K562 (cell line): ENCODE measurements at regions not wholly inside any gene's neighbourhood (a gene's known extent, or its start where the extent isn't known, plus 50 kb on each side); places are given as distances from the start of the nearest gene placed in this dataset.

ENCODE experiments used
- ATAC-seq: fragments of 200-7000 bp; cut with Tn5 transposase; 3 replicates; pipeline ENCODE4 v1.9.1; 2020; ENCODE audit warnings: moderate library complexity
- BruUV-seq: library from RNA; stranded (reverse); fragments of 400-500 nt; replicated peaks from 2 replicates; lab custom pipeline; 2021; lab: Mats Ljungman, UMichigan
- CTCF ChIA-PET: fragments of 300-600 bp; formaldehyde crosslinking; extraction: SDS; loops from one replicate; lab custom pipeline; 2021; ENCODE audit warnings: low intra/inter-chr PET ratio; lab: Yijun Ruan, JAX
- POLR2A ChIA-PET: fragments of 300-600, 350-650 bp; sonication (Branson Sonifier 250); formaldehyde crosslinking; extraction: SDS; loops from one replicate; lab custom pipeline; 2021; ENCODE audit warnings: antibody characterized with exemption, inconsistent platforms; lab: Yijun Ruan, JAX
- DNase-seq, 4 experiments: peaks; one replicate each; pipeline versions ENCODE4 v3.0.0 to v3.0.0-alpha.2; 2011 to 2018; ENCODE audit warnings: low spot score in 3 of 4, mixed read lengths in 3 of 4; ENCODE audit errors: extremely low read depth in 1 of 4
- FAIRE-seq: peaks from 2 replicates; lab custom pipeline; 2011; peaks lifted over from hg19 to GRCh38; lab: Jason Lieb, UNC
- H2AFZ ChIP-seq: 2 replicates; pipeline ENCODE4 v1.6.0; 2011; ENCODE audit warnings: low read depth, low read length, control low read depth, inconsistent platforms
- H3K27ac ChIP-seq: fragments of 200-600 bp; 3 replicates; pipeline ENCODE4 v1.8.0; 2011; ENCODE audit warnings: low read depth, mild to moderate bottlenecking, control low read depth, inconsistent platforms, low read length, moderate library complexity, mixed read lengths; ENCODE audit errors: extremely low read depth
- H3K27me3 ChIP-seq, 2 experiments: fragments of 300-600 bp in 1 of 2; 2 replicates in 1 of 2; 3 replicates in 1 of 2; pipeline versions ENCODE4 v1.6.0 to v1.8.0; 2011; ENCODE audit warnings: inconsistent platforms in 2 of 2, low read length in 2 of 2, mild to moderate bottlenecking in 1 of 2, mixed read lengths in 1 of 2, moderate library complexity in 1 of 2; ENCODE audit not compliant: control insufficient read depth in 2 of 2, insufficient read depth in 2 of 2
- H3K36me3 ChIP-seq: fragments of 300-600 bp; 3 replicates; pipeline ENCODE4 v1.8.0; 2011; ENCODE audit warnings: mild to moderate bottlenecking, low read length, inconsistent platforms; ENCODE audit not compliant: control insufficient read depth, insufficient read depth
- H3K4me1 ChIP-seq, 2 experiments: fragments of 200-600 bp in 1 of 2; replicated peaks in 1 of 2; 2 replicates in 1 of 2; 3 replicates in 1 of 2; pipeline versions ENCODE4 v1.5.1 to v1.8.0; 2011; ENCODE audit warnings: inconsistent platforms in 2 of 2, low read length in 2 of 2, mild to moderate bottlenecking in 1 of 2, mixed read lengths in 1 of 2, moderate library complexity in 1 of 2; ENCODE audit not compliant: control insufficient read depth in 2 of 2, insufficient read depth in 2 of 2
- H3K4me2 ChIP-seq: 2 replicates; pipeline ENCODE4 v1.6.1; 2011; ENCODE audit warnings: low read length, control low read depth, inconsistent platforms, mixed read lengths; ENCODE audit not compliant: insufficient read depth
- H3K4me3 ChIP-seq: fragments of 200-600 bp; sonication (generic), shearing (Covaris generic); 2 replicates; pipeline ENCODE4 v1.5.1; 2016; ENCODE audit warnings: control low read depth, inconsistent platforms
- H3K79me2 ChIP-seq: fragments of 200-600 bp; 3 replicates; pipeline ENCODE4 v1.8.0; 2011; ENCODE audit warnings: low read length, inconsistent platforms; ENCODE audit not compliant: control insufficient read depth, insufficient read depth
- H3K9ac ChIP-seq, 2 experiments: 2 replicates each; pipeline versions ENCODE4 v1.6.0 to v1.6.1; 2011; ENCODE audit warnings: low read depth in 2 of 2, low read length in 2 of 2, control low read depth in 1 of 2, inconsistent platforms in 1 of 2, mild to moderate bottlenecking in 1 of 2, mixed read lengths in 1 of 2; ENCODE audit not compliant: insufficient read depth in 1 of 2
- H3K9me1 ChIP-seq: one replicate; pipeline ENCODE4 v1.6.0; 2011; ENCODE audit warnings: inconsistent platforms, mild to moderate bottlenecking, low read length, moderate library complexity; ENCODE audit not compliant: control insufficient read depth, insufficient read depth
- H3K9me3 ChIP-seq: replicated peaks from 2 replicates; pipeline ENCODE4 v1.5.1; 2011; ENCODE audit warnings: low read depth, low read length, inconsistent platforms; ENCODE audit not compliant: control insufficient read depth, insufficient read depth
- H4K20me1 ChIP-seq: replicated peaks from 2 replicates; pipeline ENCODE4 v1.6.1; 2011; ENCODE audit warnings: low read length, inconsistent platforms, mixed read lengths; ENCODE audit not compliant: control insufficient read depth, insufficient read depth
- BRD4 ChIP-seq: fragments of 200-600 bp; sonication (generic); IDR thresholded peaks from 2 replicates; pipeline ENCODE4 v1.6.1; 2017; ENCODE audit warnings: inconsistent platforms
- CC2D1A ChIP-seq: fragments of 450-650 bp; IDR thresholded peaks from 2 replicates; pipeline ENCODE4 v1.6.1; 2017; ENCODE audit warnings: mild to moderate bottlenecking
- EZH2 ChIP-seq: IDR thresholded peaks from 2 replicates; pipeline ENCODE4 v1.6.1; 2012; ENCODE audit warnings: low read depth, mild to moderate bottlenecking, inconsistent platforms, low read length, borderline replicate concordance
- HNRNPUL1 ChIP-seq: fragments of 200-400 bp; formaldehyde crosslinking; IDR thresholded peaks from 2 replicates; pipeline ENCODE4 v1.6.1; 2017; ENCODE audit warnings: low read length
- KLF6 ChIP-seq: fragments of 250-450 bp; sonication (Bioruptor Pico); IDR thresholded peaks from 2 replicates; pipeline ENCODE4 v1.4.0; 2020; ENCODE audit warnings: mild to moderate bottlenecking, moderate library complexity, borderline replicate concordance
- MTF1 ChIP-seq: fragments of 250-450 bp; sonication (Bioruptor Pico); IDR thresholded peaks from 2 replicates; pipeline ENCODE4 v1.9.0; 2021; ENCODE audit warnings: moderate library complexity, mild to moderate bottlenecking, inconsistent platforms, borderline replicate concordance
- ZKSCAN3 ChIP-seq: fragments of 250-450 bp; sonication (Bioruptor Pico); IDR thresholded peaks from 2 replicates; pipeline ENCODE4 v1.4.0; 2020
- ZNF165 ChIP-seq: fragments of 250-450 bp; sonication (Bioruptor Pico); IDR thresholded peaks from 2 replicates; pipeline ENCODE4 v1.4.0; 2020; ENCODE audit warnings: borderline replicate concordance
- WGBS: fragments of 100-300 bp; shearing (Covaris generic); methylation state at CpG from one replicate; pipeline ENCODE4 v1.1.6; 2016; ENCODE audit warnings: low coverage, mixed read lengths; ENCODE audit not compliant: insufficient coverage; ENCODE audit errors: missing lambda C conversion rate; 5-methylcytosine and 5-hydroxymethylcytosine counted together
- in situ Hi-C: fragments of 300-500 bp; cut with MboI; formaldehyde crosslinking; loops from 4 replicates; pipeline ENCODE4 v1.15.0; 2018; ENCODE audit warnings: inconsistent platforms, mixed read lengths
- intact Hi-C: fragments of 100-400 bp; cut with micrococcal nuclease; formaldehyde crosslinking; loops from 2 replicates; pipeline ENCODE4 v1.14.2; 2022
- TF ChIP-seq, protein P1 (sequence below): fragments of 150-350 bp; conservative IDR thresholded peaks from 2 replicates; pipeline ENCODE4 v1.6.1; 2014; ENCODE audit warnings: low read length
- TF ChIP-seq, protein P2 (sequence below): fragments of 450-650 bp; formaldehyde crosslinking; IDR thresholded peaks from 2 replicates; pipeline ENCODE4 v1.4.0; 2020; ENCODE audit warnings: mild to moderate bottlenecking, moderate library complexity
- TF ChIP-seq, protein P3 (sequence below): fragments of 450-650 bp; formaldehyde crosslinking; IDR thresholded peaks from 2 replicates; pipeline ENCODE4 v1.4.0; 2020; ENCODE audit warnings: mild to moderate bottlenecking, mixed read lengths
- TF ChIP-seq, protein P4 (sequence below): sonication (generic); formaldehyde crosslinking; IDR thresholded peaks from 2 replicates; pipeline ENCODE4 v1.8.0; 2023; ENCODE audit warnings: missing genetic modification reagents, mild to moderate bottlenecking, borderline replicate concordance

DNA sequence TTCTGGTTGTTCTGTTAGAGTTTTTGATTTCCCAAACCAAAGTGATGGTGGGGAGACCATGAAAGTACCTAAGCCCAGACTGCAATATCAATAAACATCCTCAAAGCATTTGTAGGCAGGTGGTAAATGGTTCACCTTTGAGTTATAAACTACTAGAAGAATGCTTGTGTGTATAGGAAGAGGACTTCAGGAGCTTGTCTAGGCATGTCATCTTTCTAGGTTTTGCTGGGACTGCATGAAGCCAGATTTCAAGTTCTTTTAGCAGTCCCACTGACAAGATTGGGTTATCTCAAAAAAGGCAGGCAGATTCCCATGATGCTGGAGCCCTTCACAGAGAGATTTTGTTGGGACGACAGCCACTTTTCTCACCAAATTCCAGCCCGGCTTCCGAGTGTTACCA is 135.3 kb downstream of the KCNE4 start:
- Histone ChIP-seq H3K27me3 (no peaks in the 10 kb centered on the region), H3K9me3 (no peaks in the 10 kb centered on the region), H3K9ac (no peak overlapping the region), H2AFZ (no peak overlapping the region), H3K36me3 (no peaks in the 10 kb centered on the region), H3K9me1 (no peaks in the 10 kb centered on the region), H3K4me2 (no peak overlapping the region), H3K27ac (no peak overlapping the region), H3K4me1 (no peaks in the 10 kb centered on the region), H4K20me1 (no peaks in the 10 kb centered on the region), H3K4me3 (no peak overlapping the region), H3K79me2 (no peaks in the 10 kb centered on the region)
- ChIA-PET CTCF (no interaction called here), POLR2A (no interaction called here)
- intact Hi-C loops: no loop called here
- no peak for FAIRE-seq
- 0% methylated on average over 3 of the region's 3 CpGs for WGBS
- BruUV-seq: no TSS peak
- DNase-seq: no peak
- in situ Hi-C loops: no loop called here
- ATAC-seq: no peak
- TF ChIP-seq, protein P1, sequence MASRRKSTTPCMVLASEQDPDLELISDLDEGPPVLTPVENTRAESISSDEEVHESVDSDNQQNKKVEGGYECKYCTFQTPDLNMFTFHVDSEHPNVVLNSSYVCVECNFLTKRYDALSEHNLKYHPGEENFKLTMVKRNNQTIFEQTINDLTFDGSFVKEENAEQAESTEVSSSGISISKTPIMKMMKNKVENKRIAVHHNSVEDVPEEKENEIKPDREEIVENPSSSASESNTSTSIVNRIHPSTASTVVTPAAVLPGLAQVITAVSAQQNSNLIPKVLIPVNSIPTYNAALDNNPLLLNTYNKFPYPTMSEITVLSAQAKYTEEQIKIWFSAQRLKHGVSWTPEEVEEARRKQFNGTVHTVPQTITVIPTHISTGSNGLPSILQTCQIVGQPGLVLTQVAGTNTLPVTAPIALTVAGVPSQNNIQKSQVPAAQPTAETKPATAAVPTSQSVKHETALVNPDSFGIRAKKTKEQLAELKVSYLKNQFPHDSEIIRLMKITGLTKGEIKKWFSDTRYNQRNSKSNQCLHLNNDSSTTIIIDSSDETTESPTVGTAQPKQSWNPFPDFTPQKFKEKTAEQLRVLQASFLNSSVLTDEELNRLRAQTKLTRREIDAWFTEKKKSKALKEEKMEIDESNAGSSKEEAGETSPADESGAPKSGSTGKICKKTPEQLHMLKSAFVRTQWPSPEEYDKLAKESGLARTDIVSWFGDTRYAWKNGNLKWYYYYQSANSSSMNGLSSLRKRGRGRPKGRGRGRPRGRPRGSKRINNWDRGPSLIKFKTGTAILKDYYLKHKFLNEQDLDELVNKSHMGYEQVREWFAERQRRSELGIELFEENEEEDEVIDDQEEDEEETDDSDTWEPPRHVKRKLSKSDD: no peak
- TF ChIP-seq, protein P2, sequence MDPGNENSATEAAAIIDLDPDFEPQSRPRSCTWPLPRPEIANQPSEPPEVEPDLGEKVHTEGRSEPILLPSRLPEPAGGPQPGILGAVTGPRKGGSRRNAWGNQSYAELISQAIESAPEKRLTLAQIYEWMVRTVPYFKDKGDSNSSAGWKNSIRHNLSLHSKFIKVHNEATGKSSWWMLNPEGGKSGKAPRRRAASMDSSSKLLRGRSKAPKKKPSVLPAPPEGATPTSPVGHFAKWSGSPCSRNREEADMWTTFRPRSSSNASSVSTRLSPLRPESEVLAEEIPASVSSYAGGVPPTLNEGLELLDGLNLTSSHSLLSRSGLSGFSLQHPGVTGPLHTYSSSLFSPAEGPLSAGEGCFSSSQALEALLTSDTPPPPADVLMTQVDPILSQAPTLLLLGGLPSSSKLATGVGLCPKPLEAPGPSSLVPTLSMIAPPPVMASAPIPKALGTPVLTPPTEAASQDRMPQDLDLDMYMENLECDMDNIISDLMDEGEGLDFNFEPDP (CRISPR knock-in tag): no peak
- no peak for TF ChIP-seq EZH2
- TF ChIP-seq HNRNPUL1: no peak
- TF ChIP-seq ZKSCAN3 (CRISPR knock-in tag): no peak
- TF ChIP-seq MTF1 (CRISPR knock-in tag): no peak
- TF ChIP-seq, protein P3, sequence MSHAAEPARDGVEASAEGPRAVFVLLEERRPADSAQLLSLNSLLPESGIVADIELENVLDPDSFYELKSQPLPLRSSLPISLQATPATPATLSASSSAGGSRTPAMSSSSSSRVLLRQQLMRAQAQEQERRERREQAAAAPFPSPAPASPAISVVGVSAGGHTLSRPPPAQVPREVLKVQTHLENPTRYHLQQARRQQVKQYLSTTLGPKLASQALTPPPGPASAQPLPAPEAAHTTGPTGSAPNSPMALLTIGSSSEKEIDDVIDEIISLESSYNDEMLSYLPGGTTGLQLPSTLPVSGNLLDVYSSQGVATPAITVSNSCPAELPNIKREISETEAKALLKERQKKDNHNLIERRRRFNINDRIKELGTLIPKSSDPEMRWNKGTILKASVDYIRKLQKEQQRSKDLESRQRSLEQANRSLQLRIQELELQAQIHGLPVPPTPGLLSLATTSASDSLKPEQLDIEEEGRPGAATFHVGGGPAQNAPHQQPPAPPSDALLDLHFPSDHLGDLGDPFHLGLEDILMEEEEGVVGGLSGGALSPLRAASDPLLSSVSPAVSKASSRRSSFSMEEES: no peak
- TF ChIP-seq CC2D1A: no peak
- TF ChIP-seq, protein P4, sequence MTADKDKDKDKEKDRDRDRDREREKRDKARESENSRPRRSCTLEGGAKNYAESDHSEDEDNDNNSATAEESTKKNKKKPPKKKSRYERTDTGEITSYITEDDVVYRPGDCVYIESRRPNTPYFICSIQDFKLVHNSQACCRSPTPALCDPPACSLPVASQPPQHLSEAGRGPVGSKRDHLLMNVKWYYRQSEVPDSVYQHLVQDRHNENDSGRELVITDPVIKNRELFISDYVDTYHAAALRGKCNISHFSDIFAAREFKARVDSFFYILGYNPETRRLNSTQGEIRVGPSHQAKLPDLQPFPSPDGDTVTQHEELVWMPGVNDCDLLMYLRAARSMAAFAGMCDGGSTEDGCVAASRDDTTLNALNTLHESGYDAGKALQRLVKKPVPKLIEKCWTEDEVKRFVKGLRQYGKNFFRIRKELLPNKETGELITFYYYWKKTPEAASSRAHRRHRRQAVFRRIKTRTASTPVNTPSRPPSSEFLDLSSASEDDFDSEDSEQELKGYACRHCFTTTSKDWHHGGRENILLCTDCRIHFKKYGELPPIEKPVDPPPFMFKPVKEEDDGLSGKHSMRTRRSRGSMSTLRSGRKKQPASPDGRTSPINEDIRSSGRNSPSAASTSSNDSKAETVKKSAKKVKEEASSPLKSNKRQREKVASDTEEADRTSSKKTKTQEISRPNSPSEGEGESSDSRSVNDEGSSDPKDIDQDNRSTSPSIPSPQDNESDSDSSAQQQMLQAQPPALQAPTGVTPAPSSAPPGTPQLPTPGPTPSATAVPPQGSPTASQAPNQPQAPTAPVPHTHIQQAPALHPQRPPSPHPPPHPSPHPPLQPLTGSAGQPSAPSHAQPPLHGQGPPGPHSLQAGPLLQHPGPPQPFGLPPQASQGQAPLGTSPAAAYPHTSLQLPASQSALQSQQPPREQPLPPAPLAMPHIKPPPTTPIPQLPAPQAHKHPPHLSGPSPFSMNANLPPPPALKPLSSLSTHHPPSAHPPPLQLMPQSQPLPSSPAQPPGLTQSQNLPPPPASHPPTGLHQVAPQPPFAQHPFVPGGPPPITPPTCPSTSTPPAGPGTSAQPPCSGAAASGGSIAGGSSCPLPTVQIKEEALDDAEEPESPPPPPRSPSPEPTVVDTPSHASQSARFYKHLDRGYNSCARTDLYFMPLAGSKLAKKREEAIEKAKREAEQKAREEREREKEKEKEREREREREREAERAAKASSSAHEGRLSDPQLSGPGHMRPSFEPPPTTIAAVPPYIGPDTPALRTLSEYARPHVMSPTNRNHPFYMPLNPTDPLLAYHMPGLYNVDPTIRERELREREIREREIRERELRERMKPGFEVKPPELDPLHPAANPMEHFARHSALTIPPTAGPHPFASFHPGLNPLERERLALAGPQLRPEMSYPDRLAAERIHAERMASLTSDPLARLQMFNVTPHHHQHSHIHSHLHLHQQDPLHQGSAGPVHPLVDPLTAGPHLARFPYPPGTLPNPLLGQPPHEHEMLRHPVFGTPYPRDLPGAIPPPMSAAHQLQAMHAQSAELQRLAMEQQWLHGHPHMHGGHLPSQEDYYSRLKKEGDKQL (CRISPR knock-in tag): no peak
- no peak for TF ChIP-seq BRD4
- no peak for TF ChIP-seq KLF6
- no peak for TF ChIP-seq ZNF165
